ENCODE measurements at regions not wholly inside any gene's neighbourhood (a gene's known extent, or its start where the extent isn't known, plus 50 kb on each side); places are given as distances from the start of the nearest gene placed in this dataset.

DNA sequence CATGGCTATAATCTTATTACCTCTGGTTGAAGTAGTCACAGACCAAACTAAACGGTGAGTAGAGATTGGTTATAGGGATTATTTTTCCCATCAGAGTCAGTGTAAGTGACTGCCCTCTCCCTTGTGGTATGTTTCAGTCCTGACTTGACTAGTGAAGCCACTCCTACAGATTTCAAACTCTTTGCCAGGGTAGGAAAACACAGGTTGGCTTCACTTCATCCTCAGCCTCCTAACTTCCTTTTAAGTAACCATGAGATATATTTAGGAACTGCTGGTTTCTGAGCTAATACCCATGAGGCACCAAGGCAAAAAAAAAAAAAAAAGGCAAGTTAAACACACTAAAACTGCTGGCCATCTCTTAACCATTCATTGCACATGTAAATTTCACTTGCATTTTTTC lies 349.2 kb upstream of the MCTP2 start:
- DNase-seq (ENCODE audit: low read depth in 2 of 3, low spot score in 2 of 3) = no peak

DNA sequence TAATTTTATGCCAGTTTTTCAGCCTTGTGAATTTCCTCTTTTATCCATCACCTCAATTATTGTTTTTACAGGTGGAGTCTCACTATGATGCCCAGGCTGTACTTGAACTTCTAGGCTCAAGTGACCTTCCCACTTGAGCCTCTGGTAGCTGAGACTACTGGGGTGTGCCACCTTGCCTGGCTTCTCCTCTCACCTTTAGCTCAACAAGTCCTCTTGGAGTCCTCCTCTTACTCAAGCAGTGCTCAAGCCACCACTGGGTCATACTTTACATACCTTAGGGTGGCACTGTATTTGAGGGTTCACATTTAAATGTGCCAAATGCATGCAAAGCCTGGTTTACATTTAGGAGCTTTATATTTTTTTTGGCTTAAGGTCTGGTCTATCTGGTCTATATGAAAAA lies 350.1 kb upstream of the MCTP2 start:
- no peak for DNase-seq (ENCODE audit: low read depth in 2 of 3, low spot score in 2 of 3)

DNA sequence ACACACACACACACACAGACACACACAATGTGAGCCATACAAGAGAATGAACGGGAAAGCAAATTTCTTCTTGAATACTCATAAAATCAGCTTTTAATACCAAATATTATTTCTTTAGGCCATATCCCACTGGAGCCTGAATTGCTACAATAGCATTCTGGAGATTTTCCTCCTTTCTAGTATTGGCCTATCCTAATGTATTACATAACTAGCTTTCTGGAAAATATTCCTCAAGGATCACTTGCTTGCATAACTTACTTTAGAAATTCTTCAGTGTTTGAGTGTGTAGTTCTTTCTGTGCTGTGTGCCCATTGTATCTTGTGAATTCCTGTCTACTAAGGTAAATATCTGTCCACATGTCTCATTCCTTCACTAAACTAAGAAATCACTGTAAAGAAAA lies 351.0 kb upstream of the MCTP2 start:
- DNase-seq (ENCODE audit: low read depth in 2 of 3, low spot score in 2 of 3) = no peak

DNA sequence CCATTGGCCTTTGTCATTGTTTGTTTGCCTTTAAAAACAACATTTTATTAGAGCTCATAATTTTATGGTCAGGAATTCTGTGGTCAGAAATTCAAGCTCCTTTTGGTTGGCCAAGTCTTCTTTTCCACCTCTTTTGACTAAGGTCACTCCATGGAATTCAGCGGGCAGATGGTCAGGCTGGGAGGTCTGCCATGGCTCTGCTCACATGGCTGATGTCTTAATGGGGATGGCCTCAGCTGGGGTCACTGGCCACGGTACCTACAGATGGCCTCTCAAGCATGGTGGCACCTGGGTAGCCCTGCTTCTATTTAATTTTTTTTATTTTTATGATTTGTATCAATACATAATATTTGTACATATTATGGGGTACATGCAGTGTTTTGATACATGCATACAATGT lies 360.8 kb upstream of the MCTP2 start:
- no peak for DNase-seq (ENCODE audit: low read depth in 2 of 3, low spot score in 2 of 3)

- no peak for DNase-seq (ENCODE audit: low read depth in 2 of 3, low spot score in 2 of 3)
Observed at GRCh38 chr15:93866948-93867347, 364.4 kb upstream of the MCTP2 start.

GRCh38 chr15:93866476-93866875 lies 364.9 kb upstream of the MCTP2 start:
- no peak for DNase-seq (ENCODE audit: low read depth in 2 of 3, low spot score in 2 of 3)

- no peak for DNase-seq (ENCODE audit: low read depth in 2 of 3, low spot score in 2 of 3)
Observed at GRCh38 chr15:93865586-93865985, 365.8 kb upstream of the MCTP2 start.

- DNase-seq (ENCODE audit: low read depth in 2 of 3, low spot score in 2 of 3) = no peak
Observed at GRCh38 chr15:93862791-93863190, 368.6 kb upstream of the MCTP2 start.

DNA sequence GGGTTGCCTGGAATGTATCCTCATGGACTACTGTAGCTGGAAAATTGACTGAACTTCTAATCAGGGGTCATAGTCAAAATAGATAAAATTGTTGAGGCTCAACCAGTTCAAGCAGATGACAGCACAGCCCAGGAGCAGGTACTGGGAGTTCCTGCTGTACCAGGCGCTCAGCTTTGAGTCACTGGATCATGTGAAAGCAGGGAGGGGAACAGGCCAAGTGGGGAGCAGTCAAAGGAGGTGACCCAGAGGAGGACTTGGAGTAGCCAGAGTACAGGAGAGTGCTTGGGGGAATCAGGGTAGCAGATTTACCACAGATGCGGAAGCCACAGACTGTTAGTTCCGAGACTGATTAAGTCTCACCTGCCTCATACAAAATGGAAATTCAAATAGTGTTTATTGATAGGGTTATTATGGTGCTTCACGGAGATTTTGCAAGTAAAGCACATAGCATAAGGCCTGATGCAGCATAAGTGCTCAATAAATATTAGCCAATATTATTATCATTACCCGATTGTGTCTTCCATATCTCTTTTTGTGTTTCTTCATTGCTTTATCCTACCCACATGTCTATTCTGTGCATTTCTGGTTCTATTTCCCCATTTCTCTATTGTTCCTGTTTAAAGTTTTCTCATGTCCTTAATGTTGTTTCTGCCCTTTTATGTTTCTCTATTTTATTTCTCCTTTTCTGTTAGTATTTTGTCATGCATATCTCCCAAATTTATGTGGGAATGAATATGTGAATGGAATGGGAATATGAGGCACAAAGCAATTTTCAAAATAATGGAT lies 369.2 kb upstream of the MCTP2 start:
- DNase-seq (ENCODE audit: low read depth in 2 of 3, low spot score in 2 of 3) = no peak

GRCh38 chr15:93861413-93861812 lies 369.9 kb upstream of the MCTP2 start:
- DNase-seq (ENCODE audit: low read depth in 2 of 3, low spot score in 2 of 3) = no peak

DNA sequence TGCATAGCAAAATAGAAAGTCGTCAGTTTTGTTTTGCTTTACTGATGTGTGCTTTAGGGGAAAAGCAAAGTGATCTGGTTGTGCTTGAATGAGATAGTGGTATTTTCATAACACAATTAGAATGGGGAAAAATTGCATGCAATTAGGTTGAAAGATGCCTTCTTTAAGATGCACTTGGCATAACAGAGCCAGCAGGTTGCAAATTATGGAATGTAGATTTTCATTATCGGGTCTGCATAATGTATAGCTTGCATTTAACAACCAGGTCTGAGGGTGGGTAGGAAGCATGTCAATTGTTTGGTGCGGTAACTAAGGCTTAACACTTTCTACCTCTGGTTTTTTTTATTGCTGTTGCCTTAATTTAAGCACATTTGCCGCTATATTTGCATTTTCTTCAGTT lies 370.7 kb upstream of the MCTP2 start:
- no peak for DNase-seq (ENCODE audit: low read depth in 2 of 3, low spot score in 2 of 3)

DNA sequence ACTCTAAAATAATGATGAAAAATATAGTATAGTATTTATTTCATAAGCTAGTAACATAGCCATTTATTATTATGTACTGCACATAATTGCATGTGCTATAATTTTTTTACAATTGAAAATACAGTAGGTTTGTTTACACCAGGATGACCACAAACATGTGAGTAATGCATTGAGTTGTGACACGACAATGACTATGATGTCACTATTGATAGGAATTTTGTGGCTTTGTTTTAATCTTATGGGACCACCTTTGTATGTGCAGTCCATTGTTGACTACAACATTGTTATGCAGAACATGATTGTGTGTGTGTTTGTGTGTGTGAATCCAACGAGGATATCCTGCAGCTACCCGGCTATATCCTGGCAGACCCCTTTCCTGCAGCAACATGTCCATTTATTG lies 372.2 kb upstream of the MCTP2 start:
- DNase-seq (ENCODE audit: low read depth in 2 of 3, low spot score in 2 of 3) = no peak

DNA sequence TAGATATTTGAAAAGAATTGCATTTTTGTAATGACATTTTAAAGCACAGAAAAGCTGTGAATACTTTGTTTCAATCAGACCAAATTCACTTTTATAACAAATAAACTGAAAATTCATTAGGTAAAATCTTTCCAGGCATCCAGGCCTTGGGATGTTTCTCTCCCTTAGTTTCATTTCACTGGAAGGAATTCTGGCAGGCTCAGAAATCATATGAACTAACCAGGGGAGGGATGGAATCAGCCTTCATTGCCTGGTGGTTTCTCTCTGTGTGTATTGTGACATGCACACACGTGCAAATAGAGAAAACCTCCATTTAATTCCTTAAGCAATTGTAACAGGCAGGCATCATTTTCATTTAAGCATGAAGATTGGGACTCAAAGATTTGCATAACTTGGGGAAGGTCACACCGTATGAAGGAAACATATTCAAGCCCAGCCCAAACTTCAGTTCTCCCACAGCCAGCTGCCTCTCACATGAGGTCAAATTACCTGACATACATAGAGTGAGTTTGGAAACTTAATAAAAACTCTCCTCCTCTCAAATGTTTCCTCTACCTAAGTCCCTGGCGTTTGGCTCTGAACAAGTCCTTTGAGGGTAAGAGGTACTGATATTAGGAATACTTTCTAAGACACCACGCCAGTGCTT lies 376.1 kb upstream of the MCTP2 start:
- DNase-seq (ENCODE audit: low read depth in 2 of 3, low spot score in 2 of 3) = no peak

- DNase-seq (ENCODE audit: low read depth in 2 of 3, low spot score in 2 of 3) = no peak
Observed at GRCh38 chr15:93854088-93854487, 377.3 kb upstream of the MCTP2 start.

- DNase-seq (ENCODE audit: low read depth in 2 of 3, low spot score in 2 of 3) = no peak
Observed at GRCh38 chr15:93852761-93853160, 378.6 kb upstream of the MCTP2 start.

DNA sequence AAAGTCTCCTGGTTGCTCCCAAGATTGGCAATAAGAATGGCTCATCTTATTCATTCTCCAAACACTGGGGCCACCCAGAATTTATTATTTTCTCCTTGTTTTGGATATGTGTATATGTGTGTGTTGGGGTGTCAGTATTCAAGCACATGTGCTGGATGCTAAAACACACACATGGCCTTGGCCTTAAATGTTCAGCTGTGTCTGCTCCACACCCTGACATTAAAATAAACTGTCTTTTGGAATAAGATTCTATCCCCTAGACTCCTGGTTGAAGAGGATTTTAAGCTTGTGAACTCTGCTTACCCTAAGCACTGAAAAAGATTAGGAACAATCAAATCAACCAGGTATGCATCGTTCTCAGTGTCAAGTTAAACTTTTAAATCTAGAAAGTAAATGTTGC lies 382.9 kb upstream of the MCTP2 start:
- no peak for DNase-seq (ENCODE audit: low read depth in 2 of 3, low spot score in 2 of 3)

DNA sequence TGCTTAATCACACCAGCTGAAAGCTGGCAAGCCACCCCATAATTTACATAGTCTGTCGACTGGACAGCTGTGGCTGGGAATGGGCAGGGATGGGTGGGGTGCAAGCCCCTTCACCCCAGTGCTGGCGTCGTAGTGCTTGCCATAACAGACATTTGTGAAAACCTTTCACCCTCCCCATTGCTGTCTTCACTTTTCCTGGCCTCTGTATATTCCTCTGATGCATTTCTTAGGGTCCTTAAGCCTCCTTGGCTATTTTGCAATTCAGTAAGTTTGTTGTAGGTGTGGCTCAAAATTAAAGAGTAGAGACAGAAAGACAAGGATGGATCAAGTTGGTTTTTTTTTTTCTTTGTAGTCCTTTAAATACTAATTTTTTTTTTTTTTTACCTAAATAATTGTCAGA lies 383.3 kb upstream of the MCTP2 start:
- no peak for DNase-seq (ENCODE audit: low read depth in 2 of 3, low spot score in 2 of 3)

GRCh38 chr15:93846148-93846547 lies 385.2 kb upstream of the MCTP2 start:
- no peak for DNase-seq (ENCODE audit: low read depth in 2 of 3, low spot score in 2 of 3)

- no peak for DNase-seq (ENCODE audit: low read depth in 2 of 3, low spot score in 2 of 3)
Observed at GRCh38 chr15:93837450-93837849, 393.9 kb upstream of the MCTP2 start.

DNA sequence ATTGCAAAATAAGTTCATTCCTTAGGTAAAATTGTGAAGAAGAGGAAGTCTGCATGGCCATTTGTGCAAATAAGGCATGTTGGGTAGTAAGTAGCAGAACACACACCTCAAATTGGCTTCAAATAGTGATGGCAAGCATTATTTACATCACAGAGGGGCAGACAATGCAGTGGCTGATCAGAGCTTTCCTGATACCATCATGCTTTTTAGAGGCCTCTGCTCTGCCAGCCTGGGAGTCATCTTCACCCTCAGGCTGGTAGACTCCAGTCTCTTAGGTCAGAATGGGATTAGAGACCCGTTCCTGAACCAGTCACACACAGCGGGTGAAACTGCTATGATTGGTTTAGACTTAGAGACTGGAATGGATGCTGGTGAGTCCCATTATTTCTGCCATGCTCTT lies 396.0 kb upstream of the MCTP2 start:
- no peak for DNase-seq (ENCODE audit: low read depth in 2 of 3, low spot score in 2 of 3)

GRCh38 chr15:93831641-93832040 lies 399.7 kb upstream of the MCTP2 start:
- no peak for DNase-seq (ENCODE audit: low read depth in 2 of 3, low spot score in 2 of 3)

DNA sequence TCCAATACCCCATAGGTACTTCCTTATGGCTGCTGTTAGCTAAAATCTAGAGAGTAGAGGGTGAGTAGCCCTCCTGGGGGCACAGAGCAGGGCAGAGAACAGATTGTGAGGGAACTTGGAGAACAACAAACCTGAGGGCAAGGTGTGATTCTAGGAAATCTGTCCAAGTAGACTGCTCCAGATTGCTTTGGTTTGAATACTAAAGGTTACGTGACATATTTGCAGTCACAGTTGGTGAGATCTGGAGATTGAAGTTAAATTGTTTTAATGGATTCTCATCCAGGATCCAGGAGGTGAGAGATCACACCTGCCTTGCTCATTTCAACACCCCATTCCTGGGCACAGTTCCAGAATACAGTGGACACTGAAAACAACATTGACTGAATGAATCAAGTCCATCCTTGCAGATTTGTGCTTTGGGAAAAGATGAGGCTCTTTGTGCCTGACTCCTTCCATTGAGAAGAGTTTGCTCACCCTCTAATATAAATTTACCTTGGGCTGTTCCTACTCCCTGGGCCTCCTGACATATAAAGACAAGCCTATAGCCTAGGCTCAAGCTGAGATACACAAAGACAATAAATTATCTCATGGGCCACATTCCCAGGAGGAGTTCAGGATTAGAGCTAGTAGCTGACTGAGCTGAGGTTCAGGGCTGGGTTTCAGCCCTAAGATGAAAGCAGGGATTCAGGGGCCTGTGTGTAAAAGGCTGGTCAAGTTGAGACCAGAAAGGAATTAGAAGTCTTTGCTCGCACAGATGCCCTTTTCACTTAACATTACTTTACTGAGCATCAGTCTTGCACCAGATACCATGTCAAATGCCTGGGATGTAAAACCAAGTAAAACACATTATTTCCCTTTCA lies 400.9 kb upstream of the MCTP2 start:
- no peak for DNase-seq (ENCODE audit: low read depth in 2 of 3, low spot score in 2 of 3)
